ENCODE measurements at regions not wholly inside any gene's neighbourhood (a gene's known extent, or its start where the extent isn't known, plus 50 kb on each side); places are given as distances from the start of the nearest gene placed in this dataset.
"Not testable (repeated sequence)": the region's sequence is repeated elsewhere in the genome, so short reads cannot be mapped to it uniquely, and the experiment has no call there.

DNA sequence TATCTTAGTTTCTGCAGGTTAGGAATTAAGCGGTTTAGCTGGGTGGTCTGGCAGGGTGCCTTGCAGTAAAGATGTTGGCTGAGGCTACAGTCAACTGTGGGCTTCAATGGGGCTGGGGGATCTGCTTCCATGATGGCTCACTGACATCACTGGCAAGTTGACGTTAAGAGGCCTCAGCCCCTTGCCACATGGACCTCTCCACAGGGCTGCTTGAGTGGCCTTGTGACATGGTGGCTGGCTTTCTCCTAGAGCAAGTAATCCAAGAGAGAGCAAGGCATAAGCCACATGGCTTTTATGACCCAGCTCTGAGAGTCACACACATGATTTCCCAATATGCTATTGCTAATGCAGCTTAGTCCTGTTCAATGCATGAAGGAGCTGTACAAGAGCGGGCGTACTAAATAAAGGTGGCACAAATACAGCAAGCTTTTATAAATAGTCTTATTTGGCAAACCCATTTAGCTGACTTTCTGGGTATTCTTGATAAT, 109.1 kb downstream of the SEPTIN7 start:
- no peak for DNase-seq (ENCODE audit: low spot score)

DNA sequence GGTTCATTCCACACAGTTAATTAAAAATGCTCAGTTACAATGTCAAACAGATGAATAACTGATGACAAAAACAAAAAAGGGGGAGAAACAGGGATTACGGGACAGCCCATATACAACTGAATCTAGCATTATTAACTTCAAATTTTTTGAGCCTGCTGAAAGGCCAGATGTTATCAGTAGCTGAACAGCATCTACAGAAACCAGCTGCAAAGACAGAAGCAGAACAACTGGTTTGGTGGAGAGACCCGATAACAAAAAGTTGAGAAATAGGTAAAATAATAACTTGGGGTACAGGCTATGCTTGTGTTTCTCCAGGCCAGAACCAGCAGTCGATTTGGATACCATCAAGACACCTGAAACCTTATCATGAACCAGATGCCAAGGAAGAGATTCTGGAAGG, 109.8 kb downstream of the SEPTIN7 start:
- not testable (repeated sequence) for DNase-seq (ENCODE audit: low spot score)

- not testable (repeated sequence) for DNase-seq (ENCODE audit: low spot score)
Measured at GRCh38 chr7:35913350-35913749, 112.5 kb downstream of the SEPTIN7 start.

DNA sequence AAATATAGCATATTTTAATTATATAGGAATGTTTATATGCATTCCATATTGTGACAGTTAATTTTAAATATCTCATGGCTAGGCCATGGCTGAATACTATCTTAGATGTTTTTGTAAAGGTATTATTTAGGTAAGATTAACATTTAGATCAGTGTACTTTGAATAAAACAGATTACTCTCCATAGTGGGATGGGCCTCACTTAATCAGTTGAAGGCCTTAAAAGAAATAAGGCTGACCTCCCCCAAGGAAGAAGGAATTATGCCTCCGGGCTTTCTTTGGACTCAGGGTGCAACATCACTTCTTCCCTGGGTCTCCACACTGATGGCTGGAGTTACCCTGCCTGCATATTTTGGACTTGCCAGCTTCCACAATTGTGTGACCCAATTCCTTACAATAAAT, 113.4 kb downstream of the SEPTIN7 start:
- DNase-seq (ENCODE audit: low spot score): not testable (repeated sequence)

DNA sequence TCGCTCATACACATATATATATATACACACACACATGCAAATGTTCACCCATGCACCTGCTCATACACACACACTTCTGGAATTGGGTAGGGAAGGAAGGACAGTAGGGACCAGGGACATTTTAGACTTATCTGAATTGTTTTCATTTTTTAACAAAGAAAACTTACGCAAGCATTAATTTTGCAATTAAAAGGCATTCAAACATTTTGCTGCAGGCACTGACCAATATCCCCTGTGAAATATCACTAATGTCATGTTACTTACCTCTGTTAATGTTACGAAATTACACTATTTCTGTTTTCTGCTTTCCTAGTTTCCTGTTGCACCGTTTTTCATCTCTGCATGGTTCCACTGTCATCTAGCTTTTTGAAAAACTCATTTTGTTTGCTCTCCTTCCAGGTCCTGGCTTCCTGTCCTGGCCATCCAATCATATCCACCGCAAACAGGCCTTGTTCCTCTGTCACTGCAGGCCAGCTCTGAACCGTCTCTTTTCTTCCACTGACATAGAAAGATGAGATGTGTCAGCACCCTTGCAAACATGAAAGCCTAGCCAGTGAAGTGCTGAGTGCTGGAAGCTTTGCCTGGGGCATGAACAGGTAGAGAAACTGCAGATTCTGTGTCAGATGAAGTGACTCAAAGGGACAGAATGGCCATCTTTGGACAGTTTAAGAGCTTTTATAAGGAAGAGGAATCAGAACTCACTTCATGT, 114.5 kb downstream of the SEPTIN7 start:
- DNase-seq (ENCODE audit: low spot score): not testable (repeated sequence)

- not testable (repeated sequence) for DNase-seq (ENCODE audit: low spot score)
Measured at GRCh38 chr7:35918217-35918616, 117.4 kb downstream of the SEPTIN7 start.

DNA sequence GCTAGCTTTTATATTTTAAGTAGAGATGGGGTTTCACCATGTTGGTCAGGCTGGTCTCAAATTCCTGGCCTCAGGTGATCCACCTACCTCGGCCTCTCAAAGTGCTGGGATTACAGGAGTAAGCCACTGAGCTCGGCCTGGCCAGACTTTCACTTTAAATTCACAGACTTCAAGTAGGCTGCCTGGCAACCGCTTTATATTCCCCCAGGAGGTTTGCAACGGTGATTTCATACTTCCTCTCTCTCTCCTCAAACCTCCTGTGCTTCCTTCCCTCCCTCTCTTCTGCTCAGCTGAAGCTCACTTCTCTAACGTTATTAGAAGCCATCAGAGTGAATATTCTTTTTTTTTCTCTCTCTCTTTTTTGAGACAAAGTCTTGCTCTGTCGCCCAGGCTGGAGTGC, 118.8 kb downstream of the SEPTIN7 start:
- DNase-seq (ENCODE audit: low spot score): not testable (repeated sequence)

DNA sequence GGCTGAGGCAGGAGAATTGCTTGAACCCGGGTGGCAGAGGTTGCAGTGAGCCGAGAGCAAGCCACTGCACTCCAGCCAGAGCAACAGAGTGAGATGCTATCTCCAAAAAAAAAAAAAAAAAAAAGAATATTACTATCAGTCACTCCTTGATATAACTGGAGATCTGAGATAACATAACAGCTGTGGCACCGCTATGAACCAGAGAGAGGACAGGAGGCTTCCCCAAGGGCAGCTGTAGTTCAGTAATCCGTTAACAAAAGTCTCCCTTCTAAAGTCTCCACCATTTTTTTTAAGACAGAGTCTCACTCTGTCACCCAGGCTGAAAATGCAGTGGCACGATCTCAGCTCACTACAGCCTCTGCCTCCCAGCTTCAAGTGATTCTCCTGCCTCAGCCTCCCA, 120.5 kb downstream of the SEPTIN7 start:
- not testable (repeated sequence) for DNase-seq (ENCODE audit: low spot score)

DNA sequence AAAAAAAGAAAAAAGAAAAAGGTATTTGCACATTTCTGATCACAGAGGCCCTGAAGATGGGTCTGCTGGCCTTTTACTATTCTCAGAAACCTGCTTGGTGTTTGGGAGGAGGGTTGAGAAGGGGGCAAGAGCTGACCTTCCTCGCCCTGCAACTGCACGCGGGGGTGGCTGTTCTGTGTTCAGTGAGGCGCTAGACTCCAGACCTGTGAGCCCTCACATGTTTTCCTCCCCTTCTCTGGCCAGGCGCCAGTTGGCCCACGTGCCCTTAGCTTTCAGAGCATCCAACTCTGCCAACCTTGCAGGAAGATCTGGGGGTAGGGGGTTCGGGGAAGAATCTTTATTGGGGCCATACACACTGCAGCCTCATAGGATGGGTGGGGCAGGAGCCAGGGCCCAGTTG, 123.8 kb downstream of the SEPTIN7 start:
- not testable (repeated sequence) for DNase-seq (ENCODE audit: low spot score)

GRCh38 chr7:35926966-35927365, 126.1 kb downstream of the SEPTIN7 start:
- DNase-seq (ENCODE audit: low spot score): not testable (repeated sequence)

DNA sequence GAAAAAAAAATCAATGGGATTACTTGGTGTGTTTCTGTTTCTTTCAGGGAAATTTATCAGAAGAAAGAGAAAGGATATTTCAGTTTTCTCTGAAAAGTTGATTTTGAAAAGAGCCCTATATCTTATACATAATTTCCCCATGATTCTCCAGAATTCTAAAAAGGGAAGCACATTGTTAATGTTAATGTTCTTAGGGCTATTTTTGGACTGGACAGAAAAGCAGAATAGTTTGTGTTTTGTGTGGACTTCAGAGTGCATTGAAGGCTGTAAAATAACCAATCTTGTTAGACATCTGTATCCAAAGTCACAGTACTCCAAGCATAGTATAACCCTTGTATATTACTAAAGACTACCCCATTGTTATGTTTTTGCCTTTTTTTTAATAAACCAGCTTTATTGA, 130.3 kb downstream of the SEPTIN7 start:
- not testable (repeated sequence) for DNase-seq (ENCODE audit: low spot score)

DNA sequence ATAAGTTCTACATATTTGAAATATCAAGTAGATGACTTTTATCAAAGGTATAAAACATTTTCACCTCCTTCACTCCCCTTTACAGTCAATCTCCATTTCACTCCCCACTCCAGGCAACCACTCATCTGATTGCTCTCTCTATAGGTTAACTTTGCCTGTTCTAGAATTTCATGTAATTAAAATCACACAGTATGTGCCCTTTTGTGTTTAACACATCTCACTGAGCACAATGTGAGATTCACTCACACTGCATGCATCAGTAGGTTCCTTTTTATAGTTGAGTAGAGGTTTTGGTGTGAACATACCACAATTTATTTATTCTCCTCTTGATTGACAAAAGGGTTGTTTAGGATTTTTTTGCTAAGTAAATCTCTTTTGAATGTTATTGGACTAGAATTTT, 130.7 kb downstream of the SEPTIN7 start:
- not testable (repeated sequence) for DNase-seq (ENCODE audit: low spot score)

DNA sequence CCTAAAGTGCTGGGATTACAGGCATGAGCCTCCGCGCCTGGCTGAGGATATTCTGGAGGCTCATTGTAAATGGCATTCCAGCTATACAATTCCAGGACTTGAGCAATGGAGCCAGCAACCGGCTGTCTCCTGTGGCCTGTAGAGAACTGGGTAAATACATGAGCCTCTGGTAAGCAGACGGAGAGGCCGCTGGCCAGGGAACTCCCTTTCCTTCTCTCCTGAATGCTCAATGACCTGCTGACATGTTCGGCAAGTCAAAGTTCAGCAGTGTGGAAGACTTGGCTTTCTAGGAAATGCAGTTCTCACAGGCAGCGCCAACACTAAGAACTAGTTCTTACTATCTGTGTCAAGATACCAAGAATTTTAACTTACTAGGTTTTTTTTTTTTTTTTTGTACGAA, 139.8 kb downstream of the SEPTIN7 start:
- not testable (repeated sequence) for DNase-seq (ENCODE audit: low spot score)

GRCh38 chr7:35945621-35946020, 144.8 kb downstream of the SEPTIN7 start:
- not testable (repeated sequence) for DNase-seq (ENCODE audit: low spot score)

DNA sequence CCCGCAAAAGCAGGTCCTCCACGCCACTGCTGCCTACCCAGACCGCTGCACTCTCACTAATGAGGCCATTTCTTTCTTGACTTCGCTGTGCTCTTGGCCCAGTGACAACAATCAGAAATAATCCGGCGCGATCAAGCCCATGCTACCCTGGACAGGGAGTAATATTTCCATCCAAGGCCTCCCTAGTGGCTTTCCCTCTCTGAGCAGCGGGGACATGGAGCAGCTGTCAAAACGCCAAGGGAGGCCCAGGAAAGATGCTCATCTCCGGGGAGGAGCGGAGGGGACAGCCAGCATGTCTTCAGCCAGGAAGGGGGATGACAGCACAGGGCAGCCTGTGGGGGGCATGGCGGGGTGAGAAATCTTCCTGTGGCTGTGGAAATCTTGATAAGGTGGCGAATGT, 154.9 kb downstream of the SEPTIN7 start:
- DNase-seq (ENCODE audit: low spot score): not testable (repeated sequence)

DNA sequence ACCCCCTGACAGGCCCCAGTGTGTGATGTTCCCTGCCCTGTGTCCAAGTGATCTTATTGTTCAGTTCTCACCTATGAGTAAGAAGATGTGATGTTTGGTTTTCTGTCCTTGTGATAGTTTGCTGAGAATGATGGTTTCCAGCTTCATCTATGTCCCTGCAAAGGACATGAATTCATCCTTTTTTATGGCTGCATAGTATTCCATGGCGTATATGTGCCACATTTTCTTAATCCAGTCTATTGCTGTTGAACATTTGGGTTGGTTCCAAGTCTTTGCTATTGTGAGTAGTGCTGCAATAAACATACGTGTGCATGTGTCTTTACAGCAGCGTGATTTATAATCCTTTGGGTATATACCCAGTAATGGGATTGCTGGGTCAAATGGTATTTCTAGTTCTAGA, 156.1 kb downstream of the SEPTIN7 start:
- not testable (repeated sequence) for DNase-seq (ENCODE audit: low spot score)

DNA sequence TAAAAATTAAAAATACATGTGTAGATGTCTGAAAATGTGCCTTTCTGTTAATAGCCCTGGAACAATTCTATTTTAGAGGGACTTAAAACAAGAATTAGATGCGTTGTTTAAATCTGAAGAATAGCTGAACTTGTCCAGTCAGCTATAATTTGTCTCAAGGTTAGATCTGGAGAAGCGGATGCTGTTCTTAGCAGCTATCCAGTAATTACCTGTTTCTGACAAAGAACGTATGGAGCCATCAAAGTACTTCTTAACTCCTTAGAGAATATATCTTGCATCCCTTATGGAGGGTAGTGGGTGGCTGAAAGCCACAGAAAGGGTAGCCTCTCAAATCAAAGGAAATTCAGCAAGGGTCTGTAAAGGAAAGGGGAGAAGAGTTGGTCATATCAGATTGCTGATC, 160.4 kb downstream of the SEPTIN7 start:
- DNase-seq (ENCODE audit: low spot score): not testable (repeated sequence)

DNA sequence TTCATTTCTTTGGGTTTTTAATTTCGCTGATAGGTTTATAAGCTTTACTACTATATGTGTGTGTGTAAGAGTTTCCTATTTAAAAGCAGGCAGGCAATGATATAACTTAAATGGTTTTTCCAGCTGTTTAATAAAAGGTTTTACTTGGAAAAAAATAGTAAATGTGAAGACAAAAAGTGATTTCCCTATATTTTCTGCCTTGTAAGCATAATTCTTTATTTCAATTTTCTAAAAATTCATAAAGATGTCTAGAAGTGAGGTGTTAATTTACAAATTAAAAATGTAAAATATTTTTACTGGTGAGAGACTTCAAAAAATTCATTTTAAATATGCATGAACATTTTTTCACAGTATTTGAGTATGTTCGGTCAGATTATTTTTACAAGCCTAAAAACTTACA, 161.8 kb downstream of the SEPTIN7 start:
- not testable (repeated sequence) for DNase-seq (ENCODE audit: low spot score)

DNA sequence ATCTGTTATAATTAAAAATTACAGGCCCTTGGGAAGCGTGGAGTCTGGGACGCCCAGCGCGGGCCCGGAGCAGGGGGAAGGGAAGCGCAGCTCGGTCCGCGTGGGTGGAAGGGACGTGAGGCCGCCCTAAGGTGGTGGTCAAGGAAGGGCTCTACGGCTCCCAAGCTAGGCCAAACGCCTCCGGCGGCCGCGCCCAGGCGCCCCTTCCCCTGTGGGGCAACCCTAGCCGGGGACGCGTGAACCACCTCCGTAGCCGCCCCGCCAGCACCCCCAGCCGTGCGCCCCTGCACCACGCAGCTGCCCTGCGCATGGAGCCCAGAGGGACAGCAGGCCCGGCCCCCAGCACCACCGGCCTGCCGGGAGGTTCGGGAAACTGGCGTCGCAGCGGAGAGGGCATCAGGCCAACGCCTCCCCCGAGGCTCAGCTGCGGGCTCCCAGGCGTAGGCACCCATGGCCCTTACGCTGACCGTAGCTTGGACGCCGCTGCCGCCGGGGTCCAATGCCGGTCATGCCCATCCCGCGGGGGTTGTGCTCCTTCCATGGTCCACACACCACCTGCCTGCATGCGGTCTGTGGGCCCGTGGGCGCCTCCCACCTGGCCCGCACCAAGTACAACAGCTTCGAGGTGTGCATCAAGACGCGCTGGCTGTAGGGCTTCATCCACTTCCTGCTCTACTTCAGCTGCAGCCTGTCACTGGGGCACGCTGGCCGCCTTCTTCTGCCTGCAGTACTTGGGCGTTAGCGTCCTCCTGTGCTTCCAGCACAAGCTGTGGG, 166.7 kb downstream of the SEPTIN7 start:
- DNase-seq (ENCODE audit: low spot score): no peak

DNA sequence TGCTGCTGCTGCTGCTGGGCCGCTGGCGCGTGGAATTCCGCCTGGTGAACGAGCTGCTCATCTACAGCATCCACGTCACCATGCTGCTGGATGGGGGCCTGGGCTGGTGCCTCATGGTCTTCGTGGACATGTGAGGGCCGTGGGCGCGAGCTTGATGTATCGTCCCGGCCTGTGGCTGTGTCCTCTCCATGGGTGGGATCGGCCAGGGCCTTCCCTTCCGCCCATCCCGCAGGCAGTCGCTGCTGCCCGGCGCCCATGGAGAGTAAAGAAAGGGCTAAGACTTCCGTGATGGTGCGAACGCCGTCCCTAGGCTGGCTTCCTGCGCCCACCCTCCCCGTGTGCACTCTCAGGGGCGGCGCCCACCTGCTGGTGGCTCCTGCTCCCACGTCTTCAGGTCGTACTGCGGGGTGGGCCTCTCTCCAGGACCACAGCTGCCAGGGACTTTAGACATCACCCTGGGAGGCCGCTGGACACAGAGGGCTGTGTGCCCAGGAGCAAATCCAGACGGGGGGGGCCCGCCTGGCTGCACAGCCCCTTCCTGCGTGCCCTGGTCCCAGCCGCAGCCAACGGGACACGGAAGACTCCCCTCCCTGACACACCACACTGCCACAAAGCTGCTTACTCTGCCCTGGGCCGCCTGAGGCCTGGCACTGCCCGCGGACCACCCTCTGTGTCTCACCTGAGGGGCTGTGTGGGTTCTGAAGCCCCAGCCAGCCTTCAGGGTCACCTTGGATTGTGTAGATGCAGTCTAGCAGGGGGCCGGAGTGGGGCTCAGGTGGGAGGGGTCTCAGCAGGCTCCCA, 167.5 kb downstream of the SEPTIN7 start:
- no peak for DNase-seq (ENCODE audit: low spot score)

GRCh38 chr7:35969066-35969465, 168.2 kb downstream of the SEPTIN7 start:
- no peak for DNase-seq (ENCODE audit: low spot score)

- DNase-seq (ENCODE audit: low spot score): no peak
Measured at GRCh38 chr7:35970458-35970857, 169.6 kb downstream of the SEPTIN7 start.
